Thyroid gland (tissue), 4 donors: ENCODE measurements at regions not wholly inside any gene's neighbourhood (a gene's known extent, or its start where the extent isn't known, plus 50 kb on each side); places are given as distances from the start of the nearest gene placed in this dataset.

Experiments
- POLR2A ChIP-seq, 2 donors: fragments of 450-650 bp; IDR thresholded peaks; one replicate each; pipeline ENCODE4 v1.6.1; 2017; ENCODE audit warnings: antibody characterized with exemption in 2 of 2, mild to moderate bottlenecking in 2 of 2, moderate library complexity in 1 of 2
- TF ChIP-seq, protein P1 (sequence below), 6 experiments: fragments of 200-600 bp in 3 of 6; fragments of 450-650 bp in 3 of 6; sonication (generic) in 3 of 6; IDR thresholded peaks; one replicate each; pipeline ENCODE4 v1.5.1; 2016 to 2019; ENCODE audit warnings: antibody characterized with exemption in 6 of 6, mild to moderate bottlenecking in 2 of 6, inconsistent platforms in 1 of 6, moderate library complexity in 1 of 6

DNA sequence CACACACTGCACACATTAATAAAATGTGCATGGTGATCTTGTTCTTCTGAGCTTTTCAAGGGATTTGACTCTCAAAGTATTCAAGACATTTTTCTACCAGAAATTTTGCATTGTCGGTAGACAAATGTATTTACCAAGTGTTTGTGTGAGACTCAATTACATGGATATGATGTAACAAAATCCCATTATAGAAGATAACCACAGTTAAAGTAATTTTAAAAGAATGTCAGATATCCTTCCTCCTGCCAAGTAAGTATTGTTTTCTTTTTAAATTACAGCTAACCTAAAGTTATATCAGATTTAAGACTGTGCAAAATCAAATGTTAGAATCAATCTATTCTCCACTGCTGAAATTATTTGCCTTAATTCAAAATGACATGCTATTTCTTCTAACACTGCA lies 1344.5 kb upstream of the CHAC2 start:
- TF ChIP-seq, protein P1, sequence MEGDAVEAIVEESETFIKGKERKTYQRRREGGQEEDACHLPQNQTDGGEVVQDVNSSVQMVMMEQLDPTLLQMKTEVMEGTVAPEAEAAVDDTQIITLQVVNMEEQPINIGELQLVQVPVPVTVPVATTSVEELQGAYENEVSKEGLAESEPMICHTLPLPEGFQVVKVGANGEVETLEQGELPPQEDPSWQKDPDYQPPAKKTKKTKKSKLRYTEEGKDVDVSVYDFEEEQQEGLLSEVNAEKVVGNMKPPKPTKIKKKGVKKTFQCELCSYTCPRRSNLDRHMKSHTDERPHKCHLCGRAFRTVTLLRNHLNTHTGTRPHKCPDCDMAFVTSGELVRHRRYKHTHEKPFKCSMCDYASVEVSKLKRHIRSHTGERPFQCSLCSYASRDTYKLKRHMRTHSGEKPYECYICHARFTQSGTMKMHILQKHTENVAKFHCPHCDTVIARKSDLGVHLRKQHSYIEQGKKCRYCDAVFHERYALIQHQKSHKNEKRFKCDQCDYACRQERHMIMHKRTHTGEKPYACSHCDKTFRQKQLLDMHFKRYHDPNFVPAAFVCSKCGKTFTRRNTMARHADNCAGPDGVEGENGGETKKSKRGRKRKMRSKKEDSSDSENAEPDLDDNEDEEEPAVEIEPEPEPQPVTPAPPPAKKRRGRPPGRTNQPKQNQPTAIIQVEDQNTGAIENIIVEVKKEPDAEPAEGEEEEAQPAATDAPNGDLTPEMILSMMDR (IDR thresholded peaks at IDR 0.05) = no peak
- TF ChIP-seq POLR2A (IDR thresholded peaks at IDR 0.05) = no peak
